HCT116 (cell line): ENCODE measurements at regions not wholly inside any gene's neighbourhood (a gene's known extent, or its start where the extent isn't known, plus 50 kb on each side); places are given as distances from the start of the nearest gene placed in this dataset.

ENCODE experiments used
- ATAC-seq: fragments of 200-7000 bp; cut with Tn5 transposase; 2 replicates; pipeline ENCODE4 v1.9.1; 2020; ENCODE audit warnings: mild to moderate bottlenecking, moderate library complexity
- BruUV-seq: library from RNA; stranded (reverse); fragments of 400-500 nt; replicated peaks from 2 replicates; lab custom pipeline; 2021; lab: Mats Ljungman, UMichigan
- CTCF ChIA-PET: fragments of 300-600 bp; sonication (Branson Sonifier 250); formaldehyde crosslinking; loops from one replicate; lab custom pipeline; 2021; ENCODE audit warnings: antibody characterized with exemption; lab: Charles Lee
- POLR2A ChIA-PET: fragments of 300-600, 350-600 bp; sonication (Branson Sonifier 250); formaldehyde crosslinking; loops from one replicate; lab custom pipeline; 2021; ENCODE audit warnings: antibody characterized with exemption; lab: Charles Lee
- RAD21 ChIA-PET, 2 experiments: fragments of 300-600 bp; sonication (Branson Sonifier 250); formaldehyde crosslinking; loops; one replicate each; lab custom pipeline; 2023; ENCODE audit warnings: low total read pairs in 2 of 2; ENCODE audit not compliant: uncharacterized antibody in 2 of 2, unreplicated experiment in 2 of 2, low non-redundant PET in 1 of 2; lab: Charles Lee
- DNase-seq: peaks from one replicate; pipeline ENCODE4 v3.0.0-alpha.2; 2010; ENCODE audit warnings: low read depth, low spot score
- H2AFZ ChIP-seq: fragments of 200-600 bp; shearing (Covaris generic), sonication (generic); 2 replicates; pipeline ENCODE4 v1.6.1; 2017; ENCODE audit warnings: low read depth, mixed run types, mixed read lengths, antibody characterized with exemption, low read length; ENCODE audit not compliant: poor library complexity, severe bottlenecking
- H3K27ac ChIP-seq: 2 replicates; pipeline ENCODE4 v1.5.1; 2012; ENCODE audit warnings: low read depth, low read length
- H3K27me3 ChIP-seq: fragments of 200-600 bp; sonication (generic); 2 replicates; pipeline ENCODE4 v1.6.1; 2016; ENCODE audit warnings: mixed run types, low read length, mixed read lengths; ENCODE audit not compliant: insufficient read depth
- H3K36me3 ChIP-seq, 2 experiments: fragments of 200-500 bp in 1 of 2; fragments of 200-600 bp in 1 of 2; sonication (Bioruptor generic) in 1 of 2; sonication (generic) in 1 of 2; 2 replicates each; pipeline versions ENCODE4 v1.5.1 to v1.6.1; 2014 to 2016; ENCODE audit warnings: low read length in 2 of 2, inconsistent platforms in 1 of 2, mixed read lengths in 1 of 2, mixed run types in 1 of 2; ENCODE audit not compliant: insufficient read depth in 2 of 2, control insufficient read depth in 1 of 2
- H3K4me1 ChIP-seq, 2 experiments: fragments of 200-600 bp in 1 of 2; sonication (generic) in 1 of 2; 2 replicates each; pipeline versions ENCODE4 v1.5.1 to v1.6.1; 2012 to 2017; ENCODE audit warnings: low read length in 2 of 2, inconsistent platforms in 1 of 2, mild to moderate bottlenecking in 1 of 2, mixed read lengths in 1 of 2, mixed run types in 1 of 2, moderate library complexity in 1 of 2; ENCODE audit not compliant: insufficient read depth in 2 of 2, control insufficient read depth in 1 of 2
- H3K4me2 ChIP-seq: fragments of 200-600 bp; sonication (generic); 2 replicates; pipeline ENCODE4 v1.6.1; 2017; ENCODE audit warnings: mixed run types, low read length, mixed read lengths
- H3K4me3 ChIP-seq, 2 experiments: fragments of 200-600 bp in 1 of 2; sonication (generic) in 1 of 2; replicated peaks in 1 of 2; 2 replicates each; pipeline ENCODE4 v1.5.1; 2011 to 2016; ENCODE audit warnings: low read length in 2 of 2, control low read depth in 1 of 2, low read depth in 1 of 2, mild to moderate bottlenecking in 1 of 2, mixed read lengths in 1 of 2, mixed run types in 1 of 2
- H3K79me2 ChIP-seq: fragments of 200-600 bp; sonication (generic); 2 replicates; pipeline ENCODE4 v1.6.1; 2017; ENCODE audit warnings: mild to moderate bottlenecking, mixed run types, low read length, moderate library complexity, mixed read lengths; ENCODE audit not compliant: insufficient read depth
- H3K9ac ChIP-seq: fragments of 200-600 bp; sonication (generic); 2 replicates; pipeline ENCODE4 v1.6.1; 2016; ENCODE audit warnings: low read length, mixed read lengths
- H3K9me2 ChIP-seq: fragments of 200-600 bp; sonication (generic), shearing (Covaris generic); 2 replicates; pipeline ENCODE4 v1.6.1; 2017; ENCODE audit warnings: mixed run types, mild to moderate bottlenecking, moderate library complexity; ENCODE audit not compliant: insufficient read depth
- H3K9me3 ChIP-seq, 2 experiments: fragments of 200-500 bp in 1 of 2; fragments of 200-600 bp in 1 of 2; sonication (Bioruptor generic) in 1 of 2; sonication (generic) in 1 of 2; 2 replicates each; pipeline ENCODE4 v1.6.1; 2014 to 2017; ENCODE audit warnings: low read length in 2 of 2, mixed read lengths in 2 of 2, inconsistent platforms in 1 of 2, low read depth in 1 of 2, mild to moderate bottlenecking in 1 of 2, mixed run types in 1 of 2, moderate library complexity in 1 of 2; ENCODE audit not compliant: control insufficient read depth in 1 of 2, insufficient read depth in 1 of 2
- H4K20me1 ChIP-seq: fragments of 200-600 bp; sonication (generic), shearing (Covaris generic); 2 replicates; pipeline ENCODE4 v1.6.1; 2017; ENCODE audit warnings: mixed run types, mild to moderate bottlenecking, moderate library complexity; ENCODE audit not compliant: insufficient read depth
- JUND ChIP-seq: IDR thresholded peaks from 2 replicates; pipeline ENCODE4 v1.6.1; 2012
- TCF7L2 ChIP-seq: IDR thresholded peaks from 2 replicates; pipeline ENCODE4 v1.7.0; 2011; ENCODE audit warnings: borderline replicate concordance, inconsistent platforms; ENCODE audit not compliant: insufficient read depth, insufficient read length; ENCODE audit errors: extremely low read depth
- intact Hi-C: fragments of 100-400 bp; cut with micrococcal nuclease; formaldehyde crosslinking; loops from 2 replicates; pipeline ENCODE4 v1.10.0; 2022
- TF ChIP-seq, protein P1 (sequence below): IDR thresholded peaks from 2 replicates; pipeline ENCODE4 v1.6.1; 2012; ENCODE audit warnings: low read depth
- TF ChIP-seq, protein P2 (sequence below), 3 experiments: fragments of 200-600 bp in 1 of 3; sonication (generic) in 1 of 3; IDR thresholded peaks in 2 of 3; conservative IDR thresholded peaks in 1 of 3; 2 replicates each; pipeline ENCODE4 v1.5.1; 2012 to 2017; ENCODE audit warnings: low read depth in 2 of 3, low read length in 2 of 3, antibody characterized with exemption in 1 of 3, borderline replicate concordance in 1 of 3, control low read depth in 1 of 3, mild to moderate bottlenecking in 1 of 3, mixed read lengths in 1 of 3, mixed run types in 1 of 3, moderate library complexity in 1 of 3; ENCODE audit not compliant: insufficient read depth in 1 of 3

DNA sequence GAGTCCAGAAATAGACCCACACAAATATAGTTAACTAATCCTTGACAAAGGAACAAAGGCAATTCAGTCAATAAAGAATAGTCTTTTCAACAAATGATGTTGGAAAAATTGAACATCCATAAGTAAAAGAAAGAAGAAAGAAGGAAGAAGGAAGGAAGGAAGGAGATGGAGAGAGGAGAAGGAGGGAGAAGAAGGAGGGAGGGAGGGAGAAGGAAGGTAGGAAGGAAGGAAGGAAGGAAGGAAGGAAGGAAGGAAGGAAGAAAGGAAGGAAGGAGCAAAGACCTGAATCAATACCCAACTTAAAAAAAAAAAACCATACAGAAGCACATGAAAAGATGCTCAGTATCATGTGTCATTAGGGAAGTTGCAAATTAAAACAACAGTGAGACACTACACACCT is 148.3 kb downstream of the ATL2 start:
- Histone ChIP-seq H3K9me2 (no peaks in the 10 kb centered on the region), H3K4me1 (no peaks in the 10 kb centered on the region), H3K27ac (no peak overlapping the region), H3K9ac (no peak overlapping the region), H3K9me3 (no peaks in the 10 kb centered on the region), H2AFZ (no peak overlapping the region), H3K27me3 (0 out of 2 replicates have a peak, but pooled peaks cover 4% of the 10 kb centered on the region), H4K20me1 (no peaks in the 10 kb centered on the region), H3K4me2 (no peak overlapping the region), H3K4me3 (no peak overlapping the region), H3K36me3 (no peaks in the 10 kb centered on the region), H3K79me2 (no peaks in the 10 kb centered on the region)
- DNase-seq (no peak), ATAC-seq (no peak)
- no TSS peak for BruUV-seq
- ChIA-PET POLR2A (no interaction called here), CTCF (no interaction called here), RAD21 (no interaction called here)
- intact Hi-C loops = no loop called here
- TF ChIP-seq, protein P1, sequence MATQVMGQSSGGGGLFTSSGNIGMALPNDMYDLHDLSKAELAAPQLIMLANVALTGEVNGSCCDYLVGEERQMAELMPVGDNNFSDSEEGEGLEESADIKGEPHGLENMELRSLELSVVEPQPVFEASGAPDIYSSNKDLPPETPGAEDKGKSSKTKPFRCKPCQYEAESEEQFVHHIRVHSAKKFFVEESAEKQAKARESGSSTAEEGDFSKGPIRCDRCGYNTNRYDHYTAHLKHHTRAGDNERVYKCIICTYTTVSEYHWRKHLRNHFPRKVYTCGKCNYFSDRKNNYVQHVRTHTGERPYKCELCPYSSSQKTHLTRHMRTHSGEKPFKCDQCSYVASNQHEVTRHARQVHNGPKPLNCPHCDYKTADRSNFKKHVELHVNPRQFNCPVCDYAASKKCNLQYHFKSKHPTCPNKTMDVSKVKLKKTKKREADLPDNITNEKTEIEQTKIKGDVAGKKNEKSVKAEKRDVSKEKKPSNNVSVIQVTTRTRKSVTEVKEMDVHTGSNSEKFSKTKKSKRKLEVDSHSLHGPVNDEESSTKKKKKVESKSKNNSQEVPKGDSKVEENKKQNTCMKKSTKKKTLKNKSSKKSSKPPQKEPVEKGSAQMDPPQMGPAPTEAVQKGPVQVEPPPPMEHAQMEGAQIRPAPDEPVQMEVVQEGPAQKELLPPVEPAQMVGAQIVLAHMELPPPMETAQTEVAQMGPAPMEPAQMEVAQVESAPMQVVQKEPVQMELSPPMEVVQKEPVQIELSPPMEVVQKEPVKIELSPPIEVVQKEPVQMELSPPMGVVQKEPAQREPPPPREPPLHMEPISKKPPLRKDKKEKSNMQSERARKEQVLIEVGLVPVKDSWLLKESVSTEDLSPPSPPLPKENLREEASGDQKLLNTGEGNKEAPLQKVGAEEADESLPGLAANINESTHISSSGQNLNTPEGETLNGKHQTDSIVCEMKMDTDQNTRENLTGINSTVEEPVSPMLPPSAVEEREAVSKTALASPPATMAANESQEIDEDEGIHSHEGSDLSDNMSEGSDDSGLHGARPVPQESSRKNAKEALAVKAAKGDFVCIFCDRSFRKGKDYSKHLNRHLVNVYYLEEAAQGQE = no peak
- TF ChIP-seq TCF7L2 (no peak), JUND (no peak)
- TF ChIP-seq, protein P2, sequence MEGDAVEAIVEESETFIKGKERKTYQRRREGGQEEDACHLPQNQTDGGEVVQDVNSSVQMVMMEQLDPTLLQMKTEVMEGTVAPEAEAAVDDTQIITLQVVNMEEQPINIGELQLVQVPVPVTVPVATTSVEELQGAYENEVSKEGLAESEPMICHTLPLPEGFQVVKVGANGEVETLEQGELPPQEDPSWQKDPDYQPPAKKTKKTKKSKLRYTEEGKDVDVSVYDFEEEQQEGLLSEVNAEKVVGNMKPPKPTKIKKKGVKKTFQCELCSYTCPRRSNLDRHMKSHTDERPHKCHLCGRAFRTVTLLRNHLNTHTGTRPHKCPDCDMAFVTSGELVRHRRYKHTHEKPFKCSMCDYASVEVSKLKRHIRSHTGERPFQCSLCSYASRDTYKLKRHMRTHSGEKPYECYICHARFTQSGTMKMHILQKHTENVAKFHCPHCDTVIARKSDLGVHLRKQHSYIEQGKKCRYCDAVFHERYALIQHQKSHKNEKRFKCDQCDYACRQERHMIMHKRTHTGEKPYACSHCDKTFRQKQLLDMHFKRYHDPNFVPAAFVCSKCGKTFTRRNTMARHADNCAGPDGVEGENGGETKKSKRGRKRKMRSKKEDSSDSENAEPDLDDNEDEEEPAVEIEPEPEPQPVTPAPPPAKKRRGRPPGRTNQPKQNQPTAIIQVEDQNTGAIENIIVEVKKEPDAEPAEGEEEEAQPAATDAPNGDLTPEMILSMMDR (IDR thresholded peaks at IDR 0.05 in 2 of 3, conservative IDR thresholded peaks at IDR 0.05 in 1 of 3; ENCODE audit: borderline replicate concordance in 1 of 3, insufficient read depth in 1 of 3, low read depth in 2 of 3, low read length in 2 of 3) = no peak
